CD4-positive, alpha-beta memory T cell (primary cell): ENCODE measurements at regions not wholly inside any gene's neighbourhood (a gene's known extent, or its start where the extent isn't known, plus 50 kb on each side); places are given as distances from the start of the nearest gene placed in this dataset.

Experiments used
- CTCF ChIA-PET: fragments of 350-600 bp; sonication (Branson Sonifier 250); formaldehyde crosslinking; loops from one replicate; lab custom pipeline; 2021; ENCODE audit warnings: inconsistent platforms; ENCODE audit not compliant: partially characterized antibody; lab: Charles Lee
- POLR2A ChIA-PET: fragments of 350-600 bp; sonication (Branson Sonifier 250); formaldehyde crosslinking; loops from one replicate; lab custom pipeline; 2021; ENCODE audit not compliant: partially characterized antibody; lab: Charles Lee
- DNase-seq, 5 donors: peaks; one replicate each; pipeline versions ENCODE4 v3.0.0 to v3.0.0-alpha.2; 2020 to 2022; ENCODE audit warnings: mixed read lengths in 1 of 5
- H3K27ac ChIP-seq: one replicate; pipeline ENCODE4 v1.7.0; 2013; ENCODE audit warnings: low read depth, low read length
- H3K27me3 ChIP-seq: 2 replicates; pipeline ENCODE4 v1.7.0; 2013; ENCODE audit warnings: mild to moderate bottlenecking, low read length, moderate library complexity; ENCODE audit not compliant: insufficient read depth
- H3K36me3 ChIP-seq: 2 replicates; pipeline ENCODE4 v1.7.0; 2013; ENCODE audit warnings: mild to moderate bottlenecking, low read length, moderate library complexity; ENCODE audit not compliant: insufficient read depth
- H3K4me1 ChIP-seq: 2 replicates; pipeline ENCODE4 v1.7.0; 2013; ENCODE audit warnings: mild to moderate bottlenecking, low read length, moderate library complexity; ENCODE audit not compliant: insufficient read depth
- H3K4me3 ChIP-seq, 2 donors: one replicate each; pipeline ENCODE4 v1.7.0; 2013; ENCODE audit warnings: low read length in 2 of 2, mild to moderate bottlenecking in 1 of 2
- H3K9me3 ChIP-seq, 2 donors: one replicate each; pipeline ENCODE4 v1.7.0; 2013; ENCODE audit warnings: low read length in 2 of 2, control low read depth in 1 of 2; ENCODE audit not compliant: control insufficient read depth in 1 of 2
- H3K27ac Mint-ChIP-seq, 7 donors: one replicate each; pipeline ENCODE4 v1.8.0; 2020 to 2021; ENCODE audit warnings: mixed read lengths in 7 of 7, mild to moderate bottlenecking in 6 of 7, inconsistent platforms in 3 of 7, moderate library complexity in 3 of 7
- H3K27me3 Mint-ChIP-seq, 2 donors: one replicate each; pipeline ENCODE4 v1.8.0; 2020 to 2021; ENCODE audit warnings: mixed read lengths in 2 of 2
- H3K36me3 Mint-ChIP-seq, 2 donors: one replicate each; pipeline ENCODE4 v1.8.0; 2020 to 2021; ENCODE audit warnings: mixed read lengths in 2 of 2, inconsistent platforms in 1 of 2, mild to moderate bottlenecking in 1 of 2
- H3K4me1 Mint-ChIP-seq, 4 donors: one replicate each; pipeline ENCODE4 v1.8.0; 2020 to 2021; ENCODE audit warnings: mixed read lengths in 4 of 4, mild to moderate bottlenecking in 1 of 4
- H3K4me3 Mint-ChIP-seq, 8 donors: one replicate each; pipeline ENCODE4 v1.8.0; 2020 to 2021; ENCODE audit warnings: mixed read lengths in 8 of 8, mild to moderate bottlenecking in 7 of 8, moderate library complexity in 6 of 8, inconsistent platforms in 3 of 8
- H3K9me3 Mint-ChIP-seq, 8 donors: one replicate each; pipeline ENCODE4 v1.8.0; 2020 to 2021; ENCODE audit warnings: mixed read lengths in 8 of 8, mild to moderate bottlenecking in 5 of 8, inconsistent platforms in 3 of 8, moderate library complexity in 1 of 8
- intact Hi-C: fragments of 100-400 bp; cut with micrococcal nuclease; formaldehyde crosslinking; loops from one replicate; pipeline ENCODE4 v1.15.1; 2023

- no peaks in the 10 kb centered on the region for H3K36me3 Mint-ChIP-seq
- H3K9me3 Mint-ChIP-seq, result no peaks in the 10 kb centered on the region
- H3K27me3 ChIP-seq, result no peaks in the 10 kb centered on the region
- H3K4me1 Mint-ChIP-seq, result peaks cover 0 to 2% (median under 1%) of the 10 kb centered on the region in 4 donors
- H3K27ac Mint-ChIP-seq, result no peak overlapping the region
- no peak overlapping the region for H3K27ac ChIP-seq
- CTCF ChIA-PET, result no interaction called here
- intact Hi-C loops, result no loop called here
- H3K27me3 Mint-ChIP-seq, result peaks cover 3 to 13% of the 10 kb centered on the region in 2 donors
- DNase-seq, result no peak
- H3K9me3 ChIP-seq, result no peaks in the 10 kb centered on the region
- POLR2A ChIA-PET, result no interaction called here
- H3K4me3 ChIP-seq, result no peak overlapping the region
- H3K36me3 ChIP-seq, result no peaks in the 10 kb centered on the region
- H3K4me3 Mint-ChIP-seq, result no peak overlapping the region
- H3K4me1 ChIP-seq, result no peaks in the 10 kb centered on the region
These were observed 183.0 kb downstream of the ZBTB18 start for GRCh38 chr1:244234009-244234643.

- Mint-ChIP-seq H3K27me3 (peaks cover 3 to 13% of the 10 kb centered on the region in 2 donors), H3K4me3 (no peak overlapping the region), H3K27ac (no peak overlapping the region), H3K9me3 (no peaks in the 10 kb centered on the region), H3K4me1 (peaks cover 0 to 8% (median 5%) of the 10 kb centered on the region in 4 donors), H3K36me3 (no peaks in the 10 kb centered on the region)
- H3K27ac ChIP-seq, result no peak overlapping the region
- ChIA-PET CTCF (no interaction called here), POLR2A (no interaction called here)
- no peak overlapping the region for H3K4me3 ChIP-seq
- no peak for DNase-seq
- H3K36me3 ChIP-seq, result no peaks in the 10 kb centered on the region
- no peaks in the 10 kb centered on the region for H3K9me3 ChIP-seq
- no peaks in the 10 kb centered on the region for H3K4me1 ChIP-seq
- intact Hi-C loops, result no loop called here
- H3K27me3 ChIP-seq, result no peaks in the 10 kb centered on the region
These were observed 184.1 kb downstream of the ZBTB18 start for GRCh38 chr1:244235157-244235556.

GRCh38 chr1:244236101-244236500 lies 185.0 kb downstream of the ZBTB18 start:
- no peak for DNase-seq
- intact Hi-C loops, result no loop called here
- no peak overlapping the region for H3K27ac Mint-ChIP-seq
- no peak overlapping the region for H3K4me3 Mint-ChIP-seq
- Histone ChIP-seq H3K27ac (no peak overlapping the region), H3K4me3 (no peak overlapping the region), H3K27me3 (no peaks in the 10 kb centered on the region), H3K9me3 (no peaks in the 10 kb centered on the region), H3K4me1 (no peaks in the 10 kb centered on the region), H3K36me3 (no peaks in the 10 kb centered on the region)
- POLR2A ChIA-PET, result no interaction called here
- H3K4me1 Mint-ChIP-seq, result peaks cover 0 to 8% (median 5%) of the 10 kb centered on the region in 4 donors
- peaks cover 3 to 9% of the 10 kb centered on the region in 2 donors for H3K27me3 Mint-ChIP-seq
- no peaks in the 10 kb centered on the region for H3K36me3 Mint-ChIP-seq
- CTCF ChIA-PET, result interaction anchor here (1.3 kb wide), 1 partner anchor 63 kb away, joined by 4 read pairs; no protein-coding TSS in a partner anchor
- no peaks in the 10 kb centered on the region for H3K9me3 Mint-ChIP-seq

- POLR2A ChIA-PET, result no interaction called here
- H3K27ac Mint-ChIP-seq, result no peak overlapping the region
- Histone ChIP-seq H3K27me3 (no peaks in the 10 kb centered on the region), H3K9me3 (no peaks in the 10 kb centered on the region), H3K36me3 (no peaks in the 10 kb centered on the region), H3K4me1 (no peaks in the 10 kb centered on the region), H3K4me3 (no peak overlapping the region), H3K27ac (no peak overlapping the region)
- DNase-seq, result no peak
- H3K4me1 Mint-ChIP-seq, result peaks cover 0 to 8% (median 5%) of the 10 kb centered on the region in 4 donors
- intact Hi-C loops, result no loop called here
- H3K27me3 Mint-ChIP-seq, result peaks cover 3 to 8% of the 10 kb centered on the region in 2 donors
- H3K36me3 Mint-ChIP-seq, result no peaks in the 10 kb centered on the region
- H3K4me3 Mint-ChIP-seq, result no peak overlapping the region
- H3K9me3 Mint-ChIP-seq, result no peaks in the 10 kb centered on the region
- CTCF ChIA-PET, result interaction anchor here (1.3 kb wide), 1 partner anchor 62 kb away, joined by 4 read pairs; no protein-coding TSS in a partner anchor
These were observed 185.6 kb downstream of the ZBTB18 start for GRCh38 chr1:244236721-244237120.

- Mint-ChIP-seq H3K36me3 (no peaks in the 10 kb centered on the region), H3K9me3 (no peaks in the 10 kb centered on the region), H3K4me1 (peaks cover 0 to 10% (median 7%) of the 10 kb centered on the region in 4 donors), H3K27me3 (peaks cover 0 to 3% of the 10 kb centered on the region in 2 donors), H3K4me3 (no peak overlapping the region), H3K27ac (no peak overlapping the region)
- DNase-seq, result no peak
- intact Hi-C loops, result no loop called here
- no peaks in the 10 kb centered on the region for H3K27me3 ChIP-seq
- ChIA-PET POLR2A (no interaction called here), CTCF (interaction anchor here (1.3 kb wide), 1 partner anchor 62 kb away, joined by 4 read pairs; no protein-coding TSS in a partner anchor)
- no peak overlapping the region for H3K27ac ChIP-seq
- no peaks in the 10 kb centered on the region for H3K36me3 ChIP-seq
- no peaks in the 10 kb centered on the region for H3K9me3 ChIP-seq
- H3K4me1 ChIP-seq, result no peaks in the 10 kb centered on the region
- H3K4me3 ChIP-seq, result no peak overlapping the region
These were observed 186.4 kb downstream of the ZBTB18 start for GRCh38 chr1:244237445-244237844.

GRCh38 chr1:244239261-244239770 lies 188.2 kb downstream of the ZBTB18 start:
- Mint-ChIP-seq H3K4me1 (peaks cover 0 to 13% (median 9%) of the 10 kb centered on the region in 4 donors), H3K27ac (peak overlapping the region in 3 of 7 donors; percentile 8 to 26 (median 10)), H3K9me3 (no peaks in the 10 kb centered on the region), H3K4me3 (no peak overlapping the region), H3K36me3 (no peaks in the 10 kb centered on the region), H3K27me3 (peaks cover 1 to 3% of the 10 kb centered on the region in 2 donors)
- Histone ChIP-seq H3K36me3 (no peaks in the 10 kb centered on the region), H3K27me3 (no peaks in the 10 kb centered on the region), H3K4me3 (no peak overlapping the region), H3K4me1 (no peaks in the 10 kb centered on the region), H3K27ac (no peak overlapping the region), H3K9me3 (no peaks in the 10 kb centered on the region)
- CTCF ChIA-PET, result interaction anchor here (0.7 kb wide), 1 partner anchor 33 kb away, joined by 3 read pairs; no protein-coding TSS in a partner anchor
- no peak for DNase-seq
- POLR2A ChIA-PET, result interaction anchor here (1.6 kb wide), 1 partner anchor 192 kb away, joined by 8 read pairs; no protein-coding TSS in a partner anchor
- intact Hi-C loops, result no loop called here

- Mint-ChIP-seq H3K4me1 (peaks cover 0 to 13% (median 9%) of the 10 kb centered on the region in 4 donors), H3K27me3 (peaks cover 0 to 3% of the 10 kb centered on the region in 2 donors), H3K36me3 (no peaks in the 10 kb centered on the region), H3K9me3 (no peaks in the 10 kb centered on the region), H3K27ac (no peak overlapping the region), H3K4me3 (no peak overlapping the region)
- H3K4me3 ChIP-seq, result no peak overlapping the region
- ChIA-PET CTCF (no interaction called here), POLR2A (no interaction called here)
- DNase-seq, result no peak
- no peak overlapping the region for H3K27ac ChIP-seq
- H3K9me3 ChIP-seq, result no peaks in the 10 kb centered on the region
- H3K4me1 ChIP-seq, result no peaks in the 10 kb centered on the region
- no peaks in the 10 kb centered on the region for H3K36me3 ChIP-seq
- H3K27me3 ChIP-seq, result no peaks in the 10 kb centered on the region
- intact Hi-C loops, result no loop called here
These were observed 190.4 kb downstream of the ZBTB18 start for GRCh38 chr1:244241438-244241837.
